ENCODE measurements at regions not wholly inside any gene's neighbourhood (a gene's known extent, or its start where the extent isn't known, plus 50 kb on each side); places are given as distances from the start of the nearest gene placed in this dataset.

DNA sequence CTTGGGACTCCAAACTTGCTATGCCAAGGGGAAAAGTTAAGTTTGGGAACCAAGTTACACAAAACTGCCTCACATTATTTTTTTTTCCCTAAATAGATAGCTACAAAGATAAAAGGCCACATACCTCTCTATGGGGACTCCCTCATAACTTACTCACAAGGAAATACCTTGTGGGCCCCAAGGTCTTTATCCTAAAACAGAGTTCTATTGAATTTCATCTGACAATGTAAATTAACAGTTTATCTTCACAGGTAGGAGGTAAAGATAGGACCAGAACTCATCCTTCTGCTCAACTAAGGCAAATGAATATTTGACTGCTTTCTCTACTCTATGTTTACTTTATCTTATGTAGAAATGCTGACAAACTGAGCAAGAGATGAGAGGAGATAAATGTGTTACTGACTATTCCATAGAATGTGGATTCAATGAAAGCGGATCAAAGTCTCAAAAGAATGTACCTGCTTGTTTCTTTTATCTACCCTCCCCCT, 1278.0 kb downstream of the OTOL1 start:
- FAIRE-seq, result no peak
- no peak for DNase-seq (ENCODE audit: low spot score)

DNA sequence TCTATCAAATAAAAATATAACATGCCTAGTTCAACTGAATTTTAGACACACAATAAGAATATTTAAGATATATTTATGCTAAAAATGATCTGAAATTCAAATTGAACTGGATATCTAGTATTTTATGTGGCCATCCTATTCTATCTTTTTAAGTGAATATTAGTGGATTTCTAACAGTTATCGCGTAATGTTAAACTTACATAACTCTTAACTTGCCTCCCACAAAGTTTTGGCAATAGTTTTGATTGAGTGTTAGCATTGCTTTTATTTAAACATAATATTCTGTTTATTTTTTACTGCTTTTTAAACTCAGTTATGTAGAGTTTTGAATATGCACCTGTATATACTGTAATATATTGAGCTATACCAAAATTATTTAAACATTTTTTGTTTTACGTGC, 1279.5 kb downstream of the OTOL1 start:
- DNase-seq (ENCODE audit: low spot score) (no peak), FAIRE-seq (no peak)

DNA sequence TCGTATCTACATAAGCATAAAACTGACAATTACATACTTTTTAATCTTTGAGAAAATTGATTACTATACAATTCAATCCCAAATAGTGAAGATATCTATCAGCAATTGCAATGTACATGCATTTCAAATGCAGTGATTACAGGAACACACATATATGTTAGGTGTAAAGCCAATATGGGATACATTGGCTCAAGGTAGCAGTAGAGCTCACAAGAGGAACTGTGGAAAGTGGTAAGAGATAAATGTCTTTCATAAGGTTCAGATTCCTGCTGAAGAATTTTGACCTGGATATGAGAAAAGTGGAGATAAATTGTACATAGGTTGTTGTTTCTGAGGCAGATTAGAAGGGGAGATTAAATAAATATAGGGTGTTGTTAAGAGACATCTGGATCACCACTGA, 1280.5 kb downstream of the OTOL1 start:
- DNase-seq (ENCODE audit: low spot score) (no peak), FAIRE-seq (no peak)

DNA sequence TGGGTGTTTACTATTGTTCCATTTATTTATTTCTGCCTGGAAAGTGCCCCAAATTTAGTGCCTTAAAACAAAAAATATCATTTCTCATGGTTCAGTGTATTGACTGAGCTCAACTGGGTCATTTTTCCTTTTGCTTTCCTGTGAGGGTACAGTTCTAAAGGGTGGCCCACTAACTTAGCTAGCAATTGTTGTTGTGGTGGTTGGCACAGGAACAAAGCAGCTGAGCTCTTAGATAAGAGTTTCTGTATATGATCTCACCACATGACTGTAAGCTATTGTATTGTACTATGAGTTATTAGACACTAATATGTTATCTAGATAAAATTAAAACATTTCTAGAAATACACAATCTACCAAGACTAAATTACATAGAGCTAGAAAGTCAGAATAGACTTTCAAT, 1283.7 kb downstream of the OTOL1 start:
- FAIRE-seq (no peak), DNase-seq (ENCODE audit: low spot score) (no peak)

DNA sequence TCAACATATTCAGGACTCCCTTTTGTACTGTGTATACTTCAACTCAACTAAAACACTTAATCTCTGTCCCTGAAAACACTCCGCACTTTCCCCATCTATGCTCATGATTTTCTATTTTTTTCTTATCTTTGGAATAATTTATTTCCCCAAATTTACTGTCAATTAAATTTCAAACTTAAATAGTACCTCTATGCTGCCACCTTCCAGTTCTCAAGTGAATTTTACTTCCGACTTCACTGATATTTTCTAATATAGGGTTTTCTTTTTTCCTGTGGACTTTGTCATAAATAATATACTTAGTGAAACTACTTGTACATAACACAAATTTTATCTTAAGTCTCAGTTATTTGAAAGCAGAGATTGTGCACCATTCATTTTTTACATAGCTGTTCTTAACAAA, 1303.3 kb downstream of the OTOL1 start:
- FAIRE-seq (no peak), DNase-seq (ENCODE audit: low spot score) (no peak)

DNA sequence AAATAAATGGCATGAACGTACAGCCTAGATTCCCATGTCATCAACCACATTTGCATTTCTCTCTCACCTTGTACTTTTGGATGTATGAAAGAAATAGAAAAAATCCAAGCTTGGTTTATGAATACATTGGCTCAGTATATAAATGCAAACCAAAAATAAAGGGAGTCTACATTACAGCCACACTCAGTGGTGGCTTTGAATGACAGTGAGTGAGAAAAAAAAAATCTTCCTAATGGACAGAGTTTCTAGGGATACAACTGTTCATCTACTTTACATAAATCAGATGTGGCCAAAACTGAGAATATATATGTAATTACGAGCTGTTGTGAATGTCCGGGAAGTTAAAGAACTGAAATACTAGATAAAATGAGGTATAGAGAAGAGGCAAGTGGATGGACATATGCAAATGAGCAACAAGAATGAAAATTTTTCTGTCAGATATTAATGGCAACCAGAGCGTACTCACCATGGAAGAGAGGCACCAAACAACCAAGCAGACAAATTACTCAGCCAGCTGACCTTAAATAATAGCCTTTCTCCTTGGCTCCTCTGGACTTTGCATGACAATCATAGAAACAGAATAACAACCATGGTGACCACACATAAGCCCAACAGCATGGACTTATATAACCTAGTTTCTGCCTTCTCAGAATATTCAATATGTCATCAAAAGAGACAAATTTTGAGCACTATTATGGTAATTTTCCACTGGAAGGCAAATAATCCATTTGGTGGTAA, 1305.8 kb downstream of the OTOL1 start:
- DNase-seq (ENCODE audit: low spot score) (no peak), FAIRE-seq (no peak)

DNA sequence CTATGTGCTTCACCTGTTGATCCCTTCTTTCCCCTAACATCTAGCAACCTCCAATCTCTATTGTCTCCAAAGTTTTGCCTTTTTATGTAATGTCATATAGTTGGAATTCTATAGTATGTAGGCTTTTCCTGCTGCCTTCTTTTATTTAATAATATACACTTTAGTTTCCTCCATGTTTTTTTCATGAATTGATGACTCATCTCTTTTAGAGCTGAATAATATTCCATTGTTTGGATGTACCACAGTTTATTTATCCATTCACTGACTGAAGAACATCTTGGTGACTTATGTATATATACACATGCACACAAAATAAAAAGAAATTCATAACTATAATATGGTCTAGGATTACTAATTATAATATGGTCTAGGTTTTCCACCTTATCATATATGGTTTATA, 1314.2 kb downstream of the OTOL1 start:
- FAIRE-seq (no peak), DNase-seq (ENCODE audit: low spot score) (no peak)

DNA sequence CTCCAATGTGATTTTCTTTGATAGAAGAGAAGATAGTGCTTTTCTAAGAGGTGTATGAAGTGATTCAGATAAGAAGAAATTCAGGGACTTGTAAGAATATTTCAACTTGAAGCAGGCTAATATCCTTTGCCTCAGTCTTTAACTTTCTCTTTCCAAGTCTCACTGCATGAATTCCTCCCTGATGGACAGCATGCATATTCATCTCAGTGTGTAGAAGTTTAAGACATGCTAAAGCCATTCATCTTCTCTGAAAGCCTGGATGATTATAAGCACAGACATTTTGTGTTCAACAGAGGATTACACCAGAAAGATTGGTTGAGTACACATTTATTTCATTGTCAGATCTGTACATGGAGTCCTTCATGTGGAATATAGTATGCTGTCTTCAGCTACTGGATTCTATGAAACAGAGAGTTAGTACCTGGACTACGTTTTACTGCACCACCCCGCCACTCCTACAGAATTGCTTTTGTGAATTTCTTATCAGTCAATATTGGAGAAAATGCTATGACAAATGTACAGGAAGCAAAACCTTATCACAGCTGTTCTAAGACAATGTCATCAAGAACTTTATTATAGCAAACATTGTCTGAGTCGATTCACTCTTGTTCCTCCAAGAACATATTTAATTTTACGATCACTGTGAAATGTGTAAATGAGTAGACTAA, 1346.1 kb downstream of the OTOL1 start:
- no peak for FAIRE-seq
- no peak for DNase-seq (ENCODE audit: low spot score)

DNA sequence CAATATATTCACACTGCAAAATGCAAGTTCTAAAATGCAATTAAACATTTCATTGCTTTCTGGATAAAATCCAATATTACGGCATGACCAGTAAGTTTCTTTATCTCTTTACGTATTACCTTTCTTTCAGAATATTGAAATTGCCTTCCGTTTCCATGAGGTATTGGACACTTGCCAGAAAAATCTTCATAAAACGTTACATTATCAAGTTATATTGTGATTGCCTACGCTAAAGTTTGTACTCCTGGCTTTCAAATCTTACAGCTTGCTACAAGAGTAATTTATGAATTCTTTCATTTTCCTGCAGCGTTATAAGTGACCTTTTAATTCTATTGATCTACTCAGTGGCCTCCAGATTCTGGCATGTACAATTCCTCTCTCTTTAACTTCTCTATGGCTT, 1349.3 kb downstream of the OTOL1 start:
- FAIRE-seq (no peak), DNase-seq (ENCODE audit: low spot score) (no peak)

DNA sequence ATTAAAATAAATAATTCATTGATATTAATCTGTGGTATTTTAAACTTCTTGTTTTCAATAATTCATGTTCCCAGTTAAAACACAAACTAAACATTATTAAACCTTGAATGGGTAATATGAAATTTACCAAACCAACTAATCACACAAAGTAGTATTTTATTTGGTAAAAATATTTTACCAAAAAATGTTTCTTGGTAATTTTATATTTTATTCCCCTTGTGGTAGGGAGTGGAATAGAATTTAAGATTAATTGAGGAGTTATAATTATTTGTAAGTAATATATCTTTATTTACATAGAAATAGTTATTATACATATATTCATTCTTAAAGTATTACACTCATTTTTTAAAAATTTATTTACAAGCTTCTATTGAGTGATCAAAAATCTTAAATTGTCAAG, 1350.9 kb downstream of the OTOL1 start:
- DNase-seq (ENCODE audit: low spot score) (no peak), FAIRE-seq (no peak)

DNA sequence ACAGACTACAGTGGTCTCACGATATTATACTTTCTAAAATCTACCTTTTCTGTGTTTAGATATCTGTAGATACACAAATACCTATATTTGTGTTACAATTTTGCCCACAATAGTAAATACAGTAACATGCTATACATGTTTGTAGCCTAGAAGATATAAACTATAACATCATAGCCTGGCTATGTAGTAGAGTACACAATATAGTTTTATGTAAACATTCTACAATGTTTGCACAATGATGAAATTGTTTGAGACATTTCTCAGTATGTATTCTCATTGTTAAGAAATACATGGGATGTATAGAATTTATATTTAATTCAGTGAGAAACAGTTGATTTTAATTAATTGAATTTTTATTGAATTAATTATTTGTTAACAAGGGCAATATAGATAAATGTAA, 1367.0 kb downstream of the OTOL1 start:
- FAIRE-seq, result no peak
- no peak for DNase-seq (ENCODE audit: low spot score)

DNA sequence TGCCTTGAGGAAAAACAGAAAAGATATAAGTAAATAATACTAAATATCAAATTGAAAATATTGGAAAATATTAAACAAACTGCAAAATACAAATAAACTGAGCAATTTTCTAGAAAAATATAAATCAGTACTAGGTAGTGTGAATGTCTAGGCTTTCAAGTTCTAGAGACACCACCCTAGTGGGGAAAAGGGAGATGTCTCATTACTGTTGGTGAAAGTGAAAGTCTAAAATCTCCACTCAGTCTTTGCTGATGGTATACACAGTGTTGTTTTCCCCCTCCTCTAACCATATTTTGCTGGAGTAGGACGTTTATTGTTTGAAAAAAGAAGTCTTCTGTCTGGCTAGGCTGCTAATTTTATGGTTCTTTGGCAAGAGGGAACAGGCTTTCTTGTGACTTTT, 1368.9 kb downstream of the OTOL1 start:
- no peak for FAIRE-seq

DNA sequence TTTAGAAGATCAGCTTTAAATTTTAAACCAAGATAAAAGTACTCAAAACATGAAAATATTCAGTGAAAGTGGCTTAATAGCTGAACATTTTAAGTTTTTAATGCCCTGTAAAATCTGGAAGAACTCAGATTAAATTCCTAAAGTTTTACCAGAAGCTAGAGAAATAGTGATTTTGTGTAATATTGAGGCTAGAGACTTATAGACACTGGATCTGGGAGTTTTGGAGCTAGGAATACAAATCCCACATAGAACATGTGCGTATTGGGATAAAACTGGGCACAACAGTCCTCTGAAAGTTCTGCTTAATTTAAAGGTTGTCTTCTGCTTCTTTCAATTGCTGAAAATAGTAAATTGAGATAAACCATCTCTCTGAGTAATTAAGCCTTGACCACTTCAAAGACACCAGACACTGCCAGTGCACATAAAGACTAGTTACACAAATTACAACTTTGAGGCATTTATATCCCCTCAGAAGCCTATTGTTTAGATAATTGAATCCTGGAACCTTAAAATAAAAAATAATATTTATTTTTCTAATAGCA, 1382.5 kb downstream of the OTOL1 start:
- no peak for FAIRE-seq
- DNase-seq (ENCODE audit: low spot score), result no peak

More for the DNA sequence above, 1368.9 kb downstream of the OTOL1 start:
- peak; percentile 1 for DNase-seq (ENCODE audit: low spot score)

DNA sequence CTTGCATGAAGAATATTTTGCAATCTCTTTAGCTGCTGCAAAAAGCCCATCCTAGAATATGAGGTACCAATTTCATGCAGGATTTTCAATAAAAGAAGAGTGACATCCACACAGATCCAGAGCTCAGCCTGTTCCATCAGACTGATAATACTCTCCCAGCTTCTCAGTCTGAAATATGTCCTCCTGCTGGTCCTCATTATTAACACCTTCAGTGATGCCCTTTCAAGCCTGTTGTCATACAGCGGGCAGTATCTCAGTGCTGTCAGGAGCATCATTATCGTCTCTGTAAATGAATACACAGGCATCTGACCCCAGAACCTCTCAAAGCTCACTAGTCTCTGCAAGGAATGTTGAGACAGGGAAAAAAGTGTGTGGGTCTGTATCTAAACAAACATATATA, 1387.8 kb downstream of the OTOL1 start:
- DNase-seq (ENCODE audit: low spot score), result no peak
- FAIRE-seq, result no peak

DNA sequence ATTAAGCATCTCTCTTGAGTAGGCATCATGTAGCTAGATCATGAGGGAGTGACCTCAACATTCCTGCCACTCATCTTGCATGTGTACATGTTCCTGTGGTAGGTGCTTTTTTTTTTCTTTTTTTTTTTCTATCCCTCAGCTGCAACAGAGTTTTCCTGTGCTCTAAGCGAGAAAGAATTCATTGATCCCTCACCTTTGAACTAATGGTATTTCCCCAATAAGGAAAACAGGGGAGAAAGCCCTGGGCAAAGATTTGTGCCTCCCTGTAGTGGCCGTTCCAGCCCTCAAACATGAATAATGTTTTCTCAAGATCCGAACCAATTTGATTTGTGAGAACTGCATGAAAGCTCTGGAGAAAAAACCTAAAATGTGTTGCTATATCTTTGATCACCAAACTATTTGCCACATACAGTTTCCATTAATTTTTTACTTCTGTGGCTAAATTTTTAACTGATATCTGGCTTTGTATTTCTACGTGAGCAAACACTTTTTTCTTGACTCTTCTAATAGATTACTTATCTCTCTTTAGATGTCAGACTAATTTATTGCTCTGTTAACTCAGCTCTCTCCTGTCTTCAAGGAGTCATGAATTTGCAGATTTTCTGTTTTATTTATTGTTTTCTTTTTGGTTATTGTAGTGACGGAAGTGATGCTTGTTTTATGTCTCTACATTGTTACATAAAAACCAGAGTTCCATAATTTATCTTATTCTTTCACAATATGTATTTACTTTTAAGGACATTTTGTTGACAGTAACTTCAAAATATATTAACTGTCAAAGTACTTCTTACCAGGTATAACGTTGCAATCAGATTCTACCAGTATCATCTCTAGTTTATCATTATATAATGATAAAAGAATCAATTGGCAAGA, 1396.5 kb downstream of the OTOL1 start:
- FAIRE-seq (no peak), DNase-seq (ENCODE audit: low spot score) (no peak)

DNA sequence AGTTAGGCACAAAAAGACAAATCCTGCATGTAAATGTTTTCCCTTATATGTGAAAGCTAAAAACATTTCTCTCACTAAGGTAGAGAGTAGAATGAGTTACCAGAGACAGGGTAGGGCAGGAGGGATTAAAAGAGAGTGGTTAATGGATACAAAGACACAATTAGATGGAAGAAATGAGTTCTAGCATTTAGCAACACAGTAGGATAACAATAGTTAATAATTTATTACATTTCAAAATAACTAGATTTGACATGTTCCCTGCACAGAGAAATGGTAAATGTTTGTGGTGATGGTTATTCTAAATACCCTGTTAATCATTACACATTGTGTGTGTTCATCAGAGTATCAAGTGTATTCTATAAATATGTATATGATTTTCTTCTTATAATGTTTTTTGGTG, 1400.7 kb downstream of the OTOL1 start:
- DNase-seq (ENCODE audit: low spot score) (no peak), FAIRE-seq (no peak)

DNA sequence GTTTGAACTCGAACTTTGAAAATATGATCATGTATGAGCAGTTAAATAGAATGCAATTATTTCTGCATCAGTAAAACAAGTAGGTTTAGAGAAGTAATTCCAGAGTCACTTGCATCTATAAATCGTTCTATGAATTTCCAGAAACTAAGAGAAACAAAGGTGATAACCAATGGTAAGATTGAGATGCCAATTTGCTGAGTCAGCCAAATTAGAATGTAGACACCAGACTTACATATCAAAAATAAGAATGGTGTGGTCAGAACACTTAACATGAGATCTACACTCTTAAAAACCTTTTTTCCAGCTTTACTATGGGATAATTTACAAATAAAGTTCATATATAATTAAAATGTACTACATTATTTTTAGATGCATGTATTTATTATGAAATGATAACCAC, 1435.9 kb downstream of the OTOL1 start:
- FAIRE-seq, result no peak
- no peak for DNase-seq (ENCODE audit: low spot score)

DNA sequence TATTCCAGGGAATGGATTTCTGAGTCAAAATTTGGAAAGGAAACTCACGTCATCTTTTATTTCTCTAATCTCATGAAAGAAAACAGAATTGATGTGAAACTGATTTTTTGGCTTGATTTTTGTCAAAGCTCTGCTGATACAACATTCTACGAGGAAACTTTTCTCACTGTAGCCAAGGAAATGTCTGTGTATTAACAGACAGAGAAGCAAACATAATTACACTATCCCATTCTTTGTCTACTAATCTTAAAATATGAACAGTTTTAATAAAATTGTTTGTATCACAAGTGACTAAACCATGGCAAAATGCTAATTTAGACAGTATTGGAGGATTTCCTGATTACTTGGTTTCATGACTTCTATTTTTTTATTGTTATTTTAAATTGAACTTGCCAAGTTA, 1437.0 kb downstream of the OTOL1 start:
- no peak for FAIRE-seq
- no peak for DNase-seq (ENCODE audit: low spot score)

DNA sequence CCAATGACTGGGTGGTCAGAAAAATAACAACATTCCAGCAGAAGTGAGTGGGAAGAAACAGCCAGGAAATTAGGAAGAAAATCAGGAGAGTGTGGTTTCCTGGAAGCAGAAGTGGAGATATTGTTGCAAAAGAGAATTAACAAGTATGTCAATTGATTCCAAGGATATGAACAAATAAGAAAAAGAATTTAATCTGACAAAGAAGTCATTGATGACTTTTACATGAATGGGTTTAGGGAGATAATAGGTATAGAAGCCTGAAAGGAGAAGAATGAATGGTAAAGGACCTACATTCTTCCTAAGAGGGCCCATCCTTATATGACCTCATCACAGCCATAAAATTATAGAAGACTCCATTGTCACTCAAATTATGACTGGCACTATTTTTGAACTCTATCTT, 1440.1 kb downstream of the OTOL1 start:
- FAIRE-seq (no peak), DNase-seq (ENCODE audit: low spot score) (no peak)

DNA sequence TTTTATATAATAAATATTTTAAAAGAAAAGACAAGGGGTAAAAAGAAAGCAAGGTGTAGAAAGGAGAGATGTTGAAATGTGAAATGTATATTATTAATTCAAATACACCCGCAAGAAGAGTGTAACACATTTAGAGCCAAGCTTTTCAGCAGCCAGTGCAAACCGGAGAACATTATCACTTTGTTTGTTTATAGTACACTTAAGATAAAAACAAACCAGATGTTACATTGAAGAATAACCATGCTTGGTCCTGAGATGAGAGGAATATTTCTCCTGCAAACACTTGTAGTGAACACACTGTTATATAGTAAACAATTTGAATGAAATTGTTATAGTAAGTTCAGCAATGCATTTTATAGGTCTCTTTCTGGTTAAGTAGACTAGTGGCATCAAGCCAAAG, 1441.5 kb downstream of the OTOL1 start:
- FAIRE-seq (no peak), DNase-seq (ENCODE audit: low spot score) (no peak)

DNA sequence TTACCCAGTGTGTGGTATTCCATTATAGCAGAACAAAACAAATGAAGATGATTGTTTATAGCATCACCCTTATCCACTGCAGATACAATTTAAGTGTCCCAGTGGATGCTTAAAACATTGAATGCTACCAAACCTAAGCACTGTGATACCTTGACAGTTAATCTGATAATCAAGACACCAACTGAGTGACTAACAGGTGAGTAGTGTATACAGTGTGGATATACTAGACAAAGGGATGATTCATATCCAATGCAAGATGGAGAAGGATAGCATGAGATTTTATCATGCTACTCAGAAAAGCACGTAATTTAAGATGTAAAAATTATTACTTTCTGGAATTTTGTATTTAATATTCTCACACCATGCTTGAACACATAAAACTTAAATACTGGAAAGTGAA, 1449.0 kb downstream of the OTOL1 start:
- no peak for DNase-seq (ENCODE audit: low spot score)
- FAIRE-seq, result no peak

DNA sequence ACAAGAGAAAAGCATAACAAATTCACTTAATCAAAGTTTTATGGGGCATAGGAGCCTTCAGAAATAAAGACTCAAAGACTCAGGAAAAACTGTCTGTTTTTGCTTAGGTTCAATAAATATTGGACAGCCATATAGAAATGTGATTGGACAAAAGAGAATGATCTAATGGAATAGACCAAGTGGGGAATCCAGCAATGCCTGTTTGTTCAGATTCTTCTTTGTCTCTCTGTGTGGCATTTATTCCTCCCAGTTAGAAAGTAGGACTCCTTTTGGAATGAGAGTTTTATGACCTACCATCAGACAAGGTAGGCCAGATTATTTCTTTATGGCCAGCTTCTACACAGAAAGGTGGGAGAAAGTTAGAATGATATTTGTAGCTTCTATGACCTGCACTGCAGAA, 1460.1 kb downstream of the OTOL1 start:
- DNase-seq (ENCODE audit: low spot score) (no peak), FAIRE-seq (no peak)

All from urothelium cell line (cell line).